NT2/D1 (cell line): ENCODE measurements at regions not wholly inside any gene's neighbourhood (a gene's known extent, or its start where the extent isn't known, plus 50 kb on each side); places are given as distances from the start of the nearest gene placed in this dataset.

ENCODE experiments used
- SUZ12 ChIP-seq: IDR thresholded peaks from 2 replicates; pipeline ENCODE4 v1.6.1; 2011; ENCODE audit not compliant: insufficient read length, insufficient read depth; ENCODE audit errors: extremely low read depth
- YY1 ChIP-seq: IDR thresholded peaks from 2 replicates; pipeline ENCODE4 v1.6.1; 2011; ENCODE audit not compliant: insufficient read length, insufficient read depth

- TF ChIP-seq YY1 = no peak
- TF ChIP-seq SUZ12 = no peak
Measured at GRCh38 chr6:151679941-151680340, 127.5 kb upstream of the ESR1 start.
